Upper lobe of left lung (tissue), 4 donors: ENCODE measurements at regions not wholly inside any gene's neighbourhood (a gene's known extent, or its start where the extent isn't known, plus 50 kb on each side); places are given as distances from the start of the nearest gene placed in this dataset.

Experiments used
- CTCF ChIP-seq, 6 experiments: fragments of 450-650 bp in 4 of 6; fragments of 200-600 bp in 2 of 6; sonication (generic) in 2 of 6; IDR thresholded peaks; one replicate each; pipeline ENCODE4 v1.5.1; 2016 to 2019; ENCODE audit warnings: antibody characterized with exemption in 6 of 6
- POLR2A ChIP-seq, 4 donors: fragments of 450-650 bp; IDR thresholded peaks; one replicate each; pipeline ENCODE4 v1.5.1; 2016 to 2017; ENCODE audit warnings: antibody characterized with exemption in 4 of 4, mild to moderate bottlenecking in 2 of 4

DNA sequence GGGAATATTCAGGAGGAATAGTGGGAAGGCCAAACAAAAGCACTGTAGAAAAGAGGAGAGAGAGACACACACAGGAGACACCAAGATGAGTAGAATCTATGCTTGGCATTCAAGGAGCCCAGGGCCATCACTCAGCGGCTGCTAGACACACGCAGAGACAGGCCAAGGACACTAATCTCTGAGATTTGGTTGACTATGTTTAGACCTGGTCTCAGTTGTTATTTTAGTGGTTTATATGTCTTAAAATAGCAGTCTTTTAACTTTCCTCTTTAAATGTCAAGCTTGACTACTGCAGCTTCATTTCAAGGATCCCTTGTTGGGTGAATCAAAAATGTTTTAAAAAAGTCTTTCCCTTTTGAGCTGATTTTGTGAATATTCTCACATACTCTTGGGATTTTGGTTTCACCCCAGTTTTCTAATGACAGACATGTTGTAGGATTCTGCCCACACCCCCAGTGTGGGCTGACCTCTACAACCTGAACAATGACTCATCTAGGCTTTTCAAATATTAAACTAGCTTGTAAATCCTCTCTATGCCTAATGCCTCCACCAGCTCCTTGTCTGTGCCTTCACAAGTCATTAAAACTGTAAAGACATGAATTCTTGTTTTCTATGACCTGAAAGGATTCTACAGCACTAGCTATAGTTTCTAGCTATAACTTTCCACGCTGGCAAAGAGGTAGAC, 142.7 kb upstream of the EXOC2 start:
- TF ChIP-seq POLR2A (IDR thresholded peaks at IDR 0.05), result no peak
- TF ChIP-seq CTCF (IDR thresholded peaks at IDR 0.05), result no peak
